ENCODE measurements at regions not wholly inside any gene's neighbourhood (a gene's known extent, or its start where the extent isn't known, plus 50 kb on each side); places are given as distances from the start of the nearest gene placed in this dataset.

GRCh38 chr2:36245651-36246050 is 109.9 kb upstream of the CRIM1 start:
- TF ChIP-seq CTCF (IDR thresholded peaks at IDR 0.05; ENCODE audit: low read depth, low read length, poor library complexity, severe bottlenecking) = no peak
- no peak for TF ChIP-seq EZH2phosphoT487 (IDR thresholded peaks at IDR 0.05; ENCODE audit: borderline replicate concordance, low read length)
